H1 (cell line): ENCODE measurements at regions not wholly inside any gene's neighbourhood (a gene's known extent, or its start where the extent isn't known, plus 50 kb on each side); places are given as distances from the start of the nearest gene placed in this dataset.

ENCODE experiments used
- CTCF ChIA-PET: fragments of 300-600 bp; sonication (Branson Sonifier 250); formaldehyde crosslinking; loops from one replicate; lab custom pipeline; 2021; ENCODE audit not compliant: partially characterized antibody; lab: Charles Lee
- POLR2A ChIA-PET: fragments of 300-600 bp; sonication (Branson Sonifier 250); formaldehyde crosslinking; loops from one replicate; lab custom pipeline; 2021; ENCODE audit warnings: inconsistent platforms; ENCODE audit not compliant: partially characterized antibody; lab: Charles Lee
- DNase-seq, 2 experiments: peaks; one replicate each; pipeline versions ENCODE4 v3.0.0 to v3.0.0-alpha.2; 2010 to 2022; ENCODE audit warnings: low spot score in 2 of 2, low read depth in 1 of 2, mixed read lengths in 1 of 2
- FAIRE-seq: peaks from 2 replicates; lab custom pipeline; 2011; peaks lifted over from hg19 to GRCh38; lab: Jason Lieb, UNC
- H2AFZ ChIP-seq: 2 replicates; pipeline ENCODE4 v1.8.1; 2012; ENCODE audit warnings: low read length, inconsistent platforms
- H2AK5ac ChIP-seq: 2 replicates; pipeline ENCODE4 v1.6.1; 2013; ENCODE audit warnings: low read depth, low read length
- H2BK120ac ChIP-seq: replicated peaks from 2 replicates; pipeline ENCODE3; 2013; ENCODE audit warnings: low read depth, low read length, inconsistent platforms
- H2BK12ac ChIP-seq: 2 replicates; pipeline ENCODE4 v1.6.1; 2013; ENCODE audit warnings: low read depth, low read length
- H2BK15ac ChIP-seq: 2 replicates; pipeline ENCODE4 v1.6.1; 2013; ENCODE audit warnings: low read length
- H2BK20ac ChIP-seq: 2 replicates; pipeline ENCODE4 v1.6.1; 2013; ENCODE audit warnings: low read length
- H2BK5ac ChIP-seq: 2 replicates; pipeline ENCODE4 v1.6.1; 2013; ENCODE audit warnings: low read depth, low read length
- H3K14ac ChIP-seq: 2 replicates; pipeline ENCODE4 v1.6.1; 2013; ENCODE audit warnings: inconsistent platforms; ENCODE audit not compliant: insufficient read length
- H3K18ac ChIP-seq: 2 replicates; pipeline ENCODE4 v1.6.1; 2013; ENCODE audit warnings: low read length; ENCODE audit errors: extremely low read depth
- H3K23ac ChIP-seq: 2 replicates; pipeline ENCODE4 v1.6.1; 2013; ENCODE audit warnings: inconsistent platforms; ENCODE audit not compliant: insufficient read length
- H3K23me2 ChIP-seq: 2 replicates; pipeline ENCODE4 v1.6.1; 2013; ENCODE audit warnings: low read depth, low read length
- H3K27ac ChIP-seq: 2 replicates; pipeline ENCODE4 v1.6.1; 2011; ENCODE audit warnings: low read depth, low read length, inconsistent platforms
- H3K27me3 ChIP-seq, 4 experiments: replicated peaks in 1 of 4; 1 replicate in 1 of 4; 2 replicates in 3 of 4; pipeline versions ENCODE4 v1.6.1 to v1.8.1; 2011 to 2013; ENCODE audit warnings: low read length in 3 of 4, mild to moderate bottlenecking in 3 of 4, inconsistent platforms in 2 of 4, mixed read lengths in 2 of 4, moderate library complexity in 1 of 4; ENCODE audit not compliant: control insufficient read depth in 3 of 4, insufficient read depth in 3 of 4; ENCODE audit errors: extremely low read depth in 1 of 4
- H3K36me3 ChIP-seq, 4 experiments: 2 replicates each; pipeline versions ENCODE4 v1.6.1 to v1.8.1; 2011 to 2013; ENCODE audit warnings: mild to moderate bottlenecking in 4 of 4, low read length in 3 of 4, moderate library complexity in 2 of 4, control low read depth in 1 of 4, inconsistent platforms in 1 of 4; ENCODE audit not compliant: insufficient read depth in 4 of 4, control insufficient read depth in 2 of 4
- H3K4ac ChIP-seq: replicated peaks from 2 replicates; pipeline ENCODE3; 2013; ENCODE audit warnings: low read length, low read depth, mixed read lengths, inconsistent platforms; ENCODE audit not compliant: insufficient read length
- H3K4me1 ChIP-seq, 4 experiments: replicated peaks in 1 of 4; 1 replicate in 1 of 4; 2 replicates in 3 of 4; pipeline versions ENCODE4 v1.6.1 to v1.8.1; 2011 to 2013; ENCODE audit warnings: low read length in 3 of 4, inconsistent platforms in 2 of 4, mixed read lengths in 1 of 4; ENCODE audit not compliant: insufficient read depth in 4 of 4, control insufficient read depth in 3 of 4
- H3K4me2 ChIP-seq, 2 experiments: 2 replicates each; pipeline versions ENCODE4 v1.6.1 to v1.8.1; 2011 to 2013; ENCODE audit warnings: low read depth in 2 of 2, low read length in 2 of 2, control low read depth in 1 of 2, inconsistent platforms in 1 of 2, mild to moderate bottlenecking in 1 of 2; ENCODE audit not compliant: insufficient read depth in 1 of 2
- H3K4me3 ChIP-seq, 4 experiments: fragments of 200-600, 300-600 bp in 1 of 4; sonication (generic), shearing (Covaris generic), sonication (Bioruptor Twin) in 1 of 4; 2 replicates each; pipeline versions ENCODE4 v1.5.1 to v1.8.1; 2011 to 2016; ENCODE audit warnings: low read length in 4 of 4, low read depth in 3 of 4, control low read depth in 2 of 4, inconsistent platforms in 2 of 4, mild to moderate bottlenecking in 2 of 4, mixed read lengths in 1 of 4, moderate library complexity in 1 of 4; ENCODE audit not compliant: insufficient read depth in 2 of 4; ENCODE audit errors: extremely low read depth in 1 of 4
- H3K56ac ChIP-seq: replicated peaks from 2 replicates; pipeline ENCODE3; 2013; ENCODE audit warnings: low read depth, mild to moderate bottlenecking, mixed read lengths, low read length, inconsistent platforms; ENCODE audit not compliant: insufficient read length
- H3K79me1 ChIP-seq: 2 replicates; pipeline ENCODE4 v1.6.1; 2013; ENCODE audit warnings: low read depth, low read length, control low read depth
- H3K79me2 ChIP-seq, 2 experiments: 2 replicates each; pipeline versions ENCODE4 v1.6.1 to v1.8.1; 2012 to 2013; ENCODE audit warnings: low read length in 2 of 2, mild to moderate bottlenecking in 2 of 2, inconsistent platforms in 1 of 2; ENCODE audit not compliant: insufficient read depth in 2 of 2, control insufficient read depth in 1 of 2
- H3K9ac ChIP-seq, 4 experiments: replicated peaks in 1 of 4; 1 replicate in 1 of 4; 2 replicates in 3 of 4; pipeline versions ENCODE4 v1.6.1 to v1.8.1; 2011 to 2013; ENCODE audit warnings: low read depth in 3 of 4, low read length in 3 of 4, control low read depth in 2 of 4, mild to moderate bottlenecking in 2 of 4, moderate library complexity in 2 of 4, inconsistent platforms in 1 of 4; ENCODE audit errors: extremely low read depth in 1 of 4
- H3K9me3 ChIP-seq, 2 experiments: 2 replicates each; pipeline versions ENCODE4 v1.6.1 to v1.8.1; 2012 to 2013; ENCODE audit warnings: mild to moderate bottlenecking in 2 of 2, moderate library complexity in 2 of 2, control low read depth in 1 of 2, inconsistent platforms in 1 of 2, low read depth in 1 of 2, low read length in 1 of 2, mixed read lengths in 1 of 2; ENCODE audit not compliant: insufficient read depth in 2 of 2
- H4K20me1 ChIP-seq, 2 experiments: replicated peaks in 1 of 2; 2 replicates each; pipeline versions ENCODE3 to v1.8.1; 2011 to 2013; ENCODE audit warnings: inconsistent platforms in 2 of 2, low read length in 2 of 2, mild to moderate bottlenecking in 1 of 2; ENCODE audit not compliant: insufficient read depth in 2 of 2, control insufficient read depth in 1 of 2
- H4K5ac ChIP-seq: 2 replicates; pipeline ENCODE4 v1.6.1; 2013; ENCODE audit warnings: low read length, low read depth, mixed read lengths, inconsistent platforms; ENCODE audit not compliant: insufficient read length
- H4K8ac ChIP-seq: 2 replicates; pipeline ENCODE4 v1.8.0; 2013; ENCODE audit warnings: mild to moderate bottlenecking, moderate library complexity, low read length, inconsistent platforms; ENCODE audit not compliant: insufficient read depth; ENCODE audit errors: extremely low read depth
- H4K91ac ChIP-seq: replicated peaks from 2 replicates; pipeline ENCODE3; 2013; ENCODE audit warnings: low read length, mixed read lengths, inconsistent platforms; ENCODE audit not compliant: insufficient read length
- CTBP2 ChIP-seq: IDR thresholded peaks from 2 replicates; pipeline ENCODE4 v1.7.0; 2011; ENCODE audit warnings: borderline replicate concordance, mild to moderate bottlenecking, moderate library complexity, mixed read lengths, low read length; ENCODE audit not compliant: insufficient read depth, insufficient read length
- GABPA ChIP-seq: IDR thresholded peaks from 2 replicates; pipeline ENCODE4 v1.6.1; 2011; ENCODE audit warnings: mild to moderate bottlenecking, low read length, moderate library complexity, borderline replicate concordance; ENCODE audit not compliant: insufficient read depth
- GTF2F1 ChIP-seq: IDR thresholded peaks from 2 replicates; pipeline ENCODE4 v1.6.1; 2012; ENCODE audit warnings: low read depth, low read length, improper control_type of control experiment, borderline replicate concordance
- KDM1A ChIP-seq: fragments of 200-600, 300-600 bp; sonication (generic); IDR thresholded peaks from 2 replicates; pipeline ENCODE4 v1.7.1; 2016; ENCODE audit warnings: mild to moderate bottlenecking, low read length, borderline replicate concordance
- KDM5A ChIP-seq: fragments of 200-600 bp; IDR thresholded peaks from 2 replicates; pipeline ENCODE4 v1.7.1; 2012; ENCODE audit warnings: mild to moderate bottlenecking, low read length, inconsistent platforms, mixed read lengths
- NRF1 ChIP-seq: IDR thresholded peaks from 2 replicates; pipeline ENCODE4 v1.6.1; 2011; ENCODE audit warnings: mild to moderate bottlenecking, low read depth, low read length, improper control_type of control experiment
- POLR2A ChIP-seq, 2 experiments: IDR thresholded peaks; 1 replicate in 1 of 2; 2 replicates in 1 of 2; pipeline ENCODE4 v1.6.1; 2011; ENCODE audit warnings: low read depth in 2 of 2, low read length in 2 of 2, mild to moderate bottlenecking in 2 of 2; ENCODE audit errors: control extremely low read depth in 1 of 2
- POLR2AphosphoS5 ChIP-seq: IDR thresholded peaks from 2 replicates; pipeline ENCODE4 v1.6.1; 2011; ENCODE audit warnings: low read depth, low read length
- RAD21 ChIP-seq, 2 experiments: IDR thresholded peaks in 1 of 2; conservative IDR thresholded peaks in 1 of 2; 2 replicates each; pipeline ENCODE4 v1.6.1; 2011; ENCODE audit warnings: low read depth in 2 of 2, low read length in 2 of 2, improper control_type of control experiment in 1 of 2, inconsistent platforms in 1 of 2, mild to moderate bottlenecking in 1 of 2, moderate library complexity in 1 of 2
- RXRA ChIP-seq: IDR thresholded peaks from 2 replicates; pipeline ENCODE4 v1.6.1; 2011; ENCODE audit warnings: low read depth, mild to moderate bottlenecking, low read length, moderate library complexity; ENCODE audit not compliant: insufficient read depth
- SIN3A ChIP-seq, 2 experiments: IDR thresholded peaks in 1 of 2; conservative IDR thresholded peaks in 1 of 2; 2 replicates each; pipeline ENCODE4 v1.6.1; 2011 to 2012; ENCODE audit warnings: low read length in 2 of 2, improper control_type of control experiment in 1 of 2, low read depth in 1 of 2, mild to moderate bottlenecking in 1 of 2
- SIX5 ChIP-seq: IDR thresholded peaks from 2 replicates; pipeline ENCODE4 v1.6.1; 2011; ENCODE audit warnings: mild to moderate bottlenecking, low read depth, low read length
- SP2 ChIP-seq: IDR thresholded peaks from 2 replicates; pipeline ENCODE4 v1.6.1; 2012; ENCODE audit warnings: mild to moderate bottlenecking, low read length, inconsistent platforms
- SUZ12 ChIP-seq: fragments of 200-600 bp; sonication (generic); IDR thresholded peaks from 2 replicates; pipeline ENCODE4 v1.6.1; 2012; ENCODE audit warnings: mild to moderate bottlenecking, inconsistent platforms, low read length, moderate library complexity, mixed read lengths
- TEAD4 ChIP-seq: IDR thresholded peaks from 2 replicates; pipeline ENCODE4 v1.6.1; 2012; ENCODE audit warnings: low read depth, low read length, inconsistent platforms, mixed read lengths
- WGBS, 2 experiments: shearing (Covaris generic) in 1 of 2; methylation state at CpG; one replicate each; pipeline versions ENCODE4 v1.1.6 to v1.1.7; 2013 to 2015; ENCODE audit warnings: low lambda C conversion rate in 2 of 2, mixed read lengths in 2 of 2, inconsistent platforms in 1 of 2, low coverage in 1 of 2, missing lambda C conversion rate in 1 of 2; ENCODE audit not compliant: insufficient replicate concordance in 2 of 2, insufficient coverage in 1 of 2, insufficient read length in 1 of 2; ENCODE audit errors: extremely low coverage in 1 of 2, missing lambda C conversion rate in 1 of 2; 5-methylcytosine and 5-hydroxymethylcytosine counted together

DNA sequence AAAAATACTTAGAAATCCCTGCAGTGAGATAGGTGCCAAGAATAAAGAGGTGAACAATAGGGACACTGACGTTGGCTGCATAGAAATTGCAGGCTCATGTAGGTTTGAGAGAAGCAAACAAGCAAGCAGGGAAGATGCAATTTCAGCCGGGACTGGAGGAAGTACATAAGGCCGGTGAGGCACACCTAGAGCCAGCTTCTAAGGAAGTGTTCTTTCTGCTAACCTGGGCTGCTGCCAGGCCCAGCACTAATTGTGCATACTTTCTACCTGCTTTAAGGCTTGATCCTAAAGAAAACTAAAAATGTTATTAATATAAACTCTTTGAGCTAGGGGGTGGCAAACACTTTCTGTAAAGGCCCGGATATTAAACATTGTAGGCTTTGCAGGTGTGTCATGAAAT is 71.0 kb downstream of the LMO4 start:
- Histone ChIP-seq H2AFZ (no peak overlapping the region), H3K56ac (no peak overlapping the region), H4K91ac (no peak overlapping the region), H3K4me3 (no peak overlapping the region), H3K14ac (no peak overlapping the region), H4K20me1 (no peaks in the 10 kb centered on the region), H2AK5ac (no peak overlapping the region), H2BK12ac (no peak overlapping the region), H2BK20ac (no peak overlapping the region), H3K18ac (no peak overlapping the region), H3K9me3 (no peaks in the 10 kb centered on the region), H3K23ac (no peak overlapping the region), H2BK5ac (no peak overlapping the region), H3K4me1 (no peaks in the 10 kb centered on the region), H3K79me1 (no peaks in the 10 kb centered on the region), H3K36me3 (no peaks in the 10 kb centered on the region), H2BK15ac (no peak overlapping the region), H3K4ac (no peak overlapping the region), H3K27ac (no peak overlapping the region), H4K5ac (no peak overlapping the region), H3K79me2 (no peaks in the 10 kb centered on the region), H3K27me3 (no peaks in the 10 kb centered on the region), H4K8ac (no peak overlapping the region), H3K9ac (no peak overlapping the region), H2BK120ac (no peak overlapping the region), H3K4me2 (no peak overlapping the region), H3K23me2 (no peaks in the 10 kb centered on the region)
- CTCF ChIA-PET = interaction anchor here (1.3 to 1.7 kb wide), 2 partner anchors 15 to 73 kb away, joined by 3 read pairs; no protein-coding TSS in a partner anchor
- FAIRE-seq (no peak), DNase-seq (no peak)
- 74% methylated on average over 4 of the region's 4 CpGs; no CpG with 5 or more reads in 1 of the 2 experiments for WGBS, 2 experiments
- POLR2A ChIA-PET = no interaction called here
- TF ChIP-seq SIN3A (conservative IDR thresholded peaks at IDR 0.05 in 1 of 2, IDR thresholded peaks at IDR 0.05 in 1 of 2; ENCODE audit: low read depth in 1 of 2, low read length in 2 of 2) = no peak
- no peak for TF ChIP-seq GTF2F1
- no peak for TF ChIP-seq TEAD4
- no peak for TF ChIP-seq NRF1
- no peak for TF ChIP-seq POLR2A (IDR thresholded peaks at IDR 0.05; ENCODE audit: control extremely low read depth in 1 of 2, low read depth in 2 of 2, low read length in 2 of 2)
- TF ChIP-seq SUZ12 = no peak
- no peak for TF ChIP-seq RAD21 (IDR thresholded peaks at IDR 0.05 in 1 of 2, conservative IDR thresholded peaks at IDR 0.05 in 1 of 2; ENCODE audit: low read depth in 2 of 2, low read length in 2 of 2)
- no peak for TF ChIP-seq POLR2AphosphoS5
- no peak for TF ChIP-seq SP2
- TF ChIP-seq RXRA = no peak
- TF ChIP-seq CTBP2 = no peak
- TF ChIP-seq GABPA = no peak
- TF ChIP-seq KDM5A = no peak
- TF ChIP-seq SIX5 = no peak
- no peak for TF ChIP-seq KDM1A
